HL-60 (cell line): ENCODE measurements at regions not wholly inside any gene's neighbourhood (a gene's known extent, or its start where the extent isn't known, plus 50 kb on each side); places are given as distances from the start of the nearest gene placed in this dataset.

Experiments
- DNase-seq, 2 experiments: peaks; one replicate each; pipeline ENCODE4 v3.0.0-alpha.2; 2010 to 2020; ENCODE audit warnings: low read depth in 1 of 2, low spot score in 1 of 2
- H3K27ac ChIP-seq: fragments of 250-450 bp; sonication (Bioruptor Pico); replicated peaks from 2 replicates; pipeline ENCODE4 v1.5.1; 2020; ENCODE audit warnings: mild to moderate bottlenecking, moderate library complexity
- H3K27me3 ChIP-seq: fragments of 250-450 bp; sonication (Bioruptor Pico); 2 replicates; pipeline ENCODE4 v1.5.1; 2021; ENCODE audit warnings: mild to moderate bottlenecking, moderate library complexity; ENCODE audit not compliant: insufficient read depth, poor library complexity, severe bottlenecking
- H3K4me3 ChIP-seq: replicated peaks from 2 replicates; pipeline ENCODE4 v1.5.1; 2011; ENCODE audit warnings: mild to moderate bottlenecking, control low read depth, low read length; ENCODE audit not compliant: insufficient read depth
- GABPA ChIP-seq: IDR thresholded peaks from 2 replicates; pipeline ENCODE4 v1.6.1; 2012; ENCODE audit warnings: low read depth
- POLR2AphosphoS5 ChIP-seq: IDR thresholded peaks from 2 replicates; pipeline ENCODE4 v1.6.1; 2012; ENCODE audit warnings: low read depth
- SPI1 ChIP-seq: IDR thresholded peaks from 2 replicates; pipeline ENCODE4 v1.6.1; 2012; ENCODE audit warnings: low read depth, mild to moderate bottlenecking, borderline replicate concordance
- TF ChIP-seq, protein P1 (sequence below): IDR thresholded peaks from 2 replicates; pipeline ENCODE4 v1.6.1; 2012; ENCODE audit warnings: low read depth; ENCODE audit not compliant: insufficient replicate concordance
- TF ChIP-seq, protein P2 (sequence below): IDR thresholded peaks from one replicate; pipeline ENCODE4 v1.5.1; 2011; ENCODE audit warnings: low read length, control low read depth, inconsistent platforms; ENCODE audit not compliant: insufficient read depth

DNA sequence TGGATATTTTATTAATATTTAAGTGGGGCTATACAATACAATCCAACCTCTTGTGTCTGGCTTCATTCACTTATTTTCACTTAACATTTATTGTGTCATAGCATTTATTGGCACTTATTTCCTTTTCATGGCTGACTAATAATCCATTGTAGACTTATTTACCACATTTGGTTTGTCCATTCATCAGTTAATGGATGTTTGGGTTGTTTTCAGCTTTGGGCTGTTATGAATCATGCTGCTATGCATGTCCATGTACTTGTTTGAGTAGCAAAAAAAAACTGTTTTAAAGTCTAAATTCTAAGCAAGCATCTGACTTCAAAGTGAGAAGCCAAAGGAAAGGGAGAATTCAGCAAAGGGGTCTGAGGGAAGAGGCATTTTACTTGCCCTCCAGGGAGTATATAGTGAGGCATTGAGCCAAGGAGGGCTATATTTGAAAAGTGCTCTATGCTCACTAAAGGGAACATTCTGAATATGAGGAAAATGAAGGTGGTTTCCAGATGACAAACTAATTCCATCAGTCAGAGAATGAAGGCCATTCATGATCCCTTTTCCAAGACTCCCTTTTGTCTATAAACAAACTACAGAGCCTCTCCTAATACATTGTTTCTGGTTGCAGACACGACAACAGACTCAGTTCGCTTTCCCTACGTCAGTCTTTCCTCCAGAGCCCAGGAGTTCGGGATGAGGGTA, 532.8 kb upstream of the KLF4 start:
- Histone ChIP-seq H3K4me3 (no peak overlapping the region), H3K27ac (no peak overlapping the region), H3K27me3 (no peaks in the 10 kb centered on the region)
- TF ChIP-seq, protein P1, sequence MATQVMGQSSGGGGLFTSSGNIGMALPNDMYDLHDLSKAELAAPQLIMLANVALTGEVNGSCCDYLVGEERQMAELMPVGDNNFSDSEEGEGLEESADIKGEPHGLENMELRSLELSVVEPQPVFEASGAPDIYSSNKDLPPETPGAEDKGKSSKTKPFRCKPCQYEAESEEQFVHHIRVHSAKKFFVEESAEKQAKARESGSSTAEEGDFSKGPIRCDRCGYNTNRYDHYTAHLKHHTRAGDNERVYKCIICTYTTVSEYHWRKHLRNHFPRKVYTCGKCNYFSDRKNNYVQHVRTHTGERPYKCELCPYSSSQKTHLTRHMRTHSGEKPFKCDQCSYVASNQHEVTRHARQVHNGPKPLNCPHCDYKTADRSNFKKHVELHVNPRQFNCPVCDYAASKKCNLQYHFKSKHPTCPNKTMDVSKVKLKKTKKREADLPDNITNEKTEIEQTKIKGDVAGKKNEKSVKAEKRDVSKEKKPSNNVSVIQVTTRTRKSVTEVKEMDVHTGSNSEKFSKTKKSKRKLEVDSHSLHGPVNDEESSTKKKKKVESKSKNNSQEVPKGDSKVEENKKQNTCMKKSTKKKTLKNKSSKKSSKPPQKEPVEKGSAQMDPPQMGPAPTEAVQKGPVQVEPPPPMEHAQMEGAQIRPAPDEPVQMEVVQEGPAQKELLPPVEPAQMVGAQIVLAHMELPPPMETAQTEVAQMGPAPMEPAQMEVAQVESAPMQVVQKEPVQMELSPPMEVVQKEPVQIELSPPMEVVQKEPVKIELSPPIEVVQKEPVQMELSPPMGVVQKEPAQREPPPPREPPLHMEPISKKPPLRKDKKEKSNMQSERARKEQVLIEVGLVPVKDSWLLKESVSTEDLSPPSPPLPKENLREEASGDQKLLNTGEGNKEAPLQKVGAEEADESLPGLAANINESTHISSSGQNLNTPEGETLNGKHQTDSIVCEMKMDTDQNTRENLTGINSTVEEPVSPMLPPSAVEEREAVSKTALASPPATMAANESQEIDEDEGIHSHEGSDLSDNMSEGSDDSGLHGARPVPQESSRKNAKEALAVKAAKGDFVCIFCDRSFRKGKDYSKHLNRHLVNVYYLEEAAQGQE, result no peak
- no peak for TF ChIP-seq GABPA
- TF ChIP-seq, protein P2, sequence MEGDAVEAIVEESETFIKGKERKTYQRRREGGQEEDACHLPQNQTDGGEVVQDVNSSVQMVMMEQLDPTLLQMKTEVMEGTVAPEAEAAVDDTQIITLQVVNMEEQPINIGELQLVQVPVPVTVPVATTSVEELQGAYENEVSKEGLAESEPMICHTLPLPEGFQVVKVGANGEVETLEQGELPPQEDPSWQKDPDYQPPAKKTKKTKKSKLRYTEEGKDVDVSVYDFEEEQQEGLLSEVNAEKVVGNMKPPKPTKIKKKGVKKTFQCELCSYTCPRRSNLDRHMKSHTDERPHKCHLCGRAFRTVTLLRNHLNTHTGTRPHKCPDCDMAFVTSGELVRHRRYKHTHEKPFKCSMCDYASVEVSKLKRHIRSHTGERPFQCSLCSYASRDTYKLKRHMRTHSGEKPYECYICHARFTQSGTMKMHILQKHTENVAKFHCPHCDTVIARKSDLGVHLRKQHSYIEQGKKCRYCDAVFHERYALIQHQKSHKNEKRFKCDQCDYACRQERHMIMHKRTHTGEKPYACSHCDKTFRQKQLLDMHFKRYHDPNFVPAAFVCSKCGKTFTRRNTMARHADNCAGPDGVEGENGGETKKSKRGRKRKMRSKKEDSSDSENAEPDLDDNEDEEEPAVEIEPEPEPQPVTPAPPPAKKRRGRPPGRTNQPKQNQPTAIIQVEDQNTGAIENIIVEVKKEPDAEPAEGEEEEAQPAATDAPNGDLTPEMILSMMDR, result no peak
- no peak for TF ChIP-seq POLR2AphosphoS5
- no peak for TF ChIP-seq SPI1
- no peak for DNase-seq

DNA sequence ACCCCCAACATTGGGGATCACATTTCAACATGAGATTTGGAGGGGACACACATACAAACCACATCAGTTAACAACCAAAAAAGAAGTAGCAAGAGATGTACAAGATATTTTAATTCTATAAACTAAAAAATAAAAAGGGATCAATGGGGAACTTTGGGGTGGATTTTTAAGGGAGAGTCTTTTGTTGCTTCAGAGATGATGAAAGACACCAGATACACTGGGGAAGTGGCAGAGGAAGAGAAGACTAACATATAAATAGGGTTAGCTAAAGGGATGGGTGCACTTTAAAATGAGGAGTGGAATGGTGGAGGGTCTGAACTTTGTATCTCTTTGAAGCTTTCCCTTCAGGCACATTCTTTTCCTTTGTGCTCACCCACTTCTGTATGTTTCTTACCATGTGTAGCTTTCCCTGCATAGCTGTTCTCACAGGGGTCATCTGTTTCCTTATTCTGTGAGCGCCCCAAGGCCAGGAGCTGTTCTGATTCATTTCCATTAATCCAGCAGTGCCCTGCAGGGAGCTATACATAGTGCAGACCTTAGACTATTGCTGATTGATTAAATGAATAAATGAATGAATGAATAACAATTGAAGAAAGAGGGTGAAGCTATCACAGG, 531.6 kb upstream of the KLF4 start:
- Histone ChIP-seq H3K27ac (no peak overlapping the region), H3K4me3 (no peak overlapping the region), H3K27me3 (no peaks in the 10 kb centered on the region)
- DNase-seq, result no peak
- TF ChIP-seq, protein P2, result no peak
- TF ChIP-seq SPI1, result peak; percentile 24; the same call in 1 of the 2 replicates

DNA sequence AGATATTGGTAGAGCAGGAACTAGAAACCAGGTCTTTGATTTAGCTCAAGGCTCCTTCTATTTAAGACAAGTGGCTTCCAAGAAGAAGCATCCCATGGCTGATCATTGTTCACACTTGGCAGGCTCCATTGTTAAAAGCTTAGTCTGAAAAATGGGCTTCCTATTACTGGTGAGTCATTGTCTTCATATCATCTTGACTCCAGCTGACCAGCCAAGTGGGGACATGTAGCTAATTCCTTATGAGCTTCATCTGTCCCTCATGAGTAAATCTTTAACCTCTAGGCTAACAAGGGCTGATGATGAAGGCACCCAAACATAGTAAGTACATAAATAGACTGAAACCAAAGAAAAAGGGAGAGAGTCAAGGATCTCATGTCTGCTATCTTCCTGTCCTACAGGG, 530.3 kb upstream of the KLF4 start:
- TF ChIP-seq SPI1, result no peak
- no peak for TF ChIP-seq GABPA
- TF ChIP-seq, protein P1, result no peak
- TF ChIP-seq POLR2AphosphoS5, result no peak
- TF ChIP-seq, protein P2, result no peak
- no peak for DNase-seq
- Histone ChIP-seq H3K4me3 (no peak overlapping the region), H3K27me3 (no peaks in the 10 kb centered on the region), H3K27ac (no peak overlapping the region)

DNA sequence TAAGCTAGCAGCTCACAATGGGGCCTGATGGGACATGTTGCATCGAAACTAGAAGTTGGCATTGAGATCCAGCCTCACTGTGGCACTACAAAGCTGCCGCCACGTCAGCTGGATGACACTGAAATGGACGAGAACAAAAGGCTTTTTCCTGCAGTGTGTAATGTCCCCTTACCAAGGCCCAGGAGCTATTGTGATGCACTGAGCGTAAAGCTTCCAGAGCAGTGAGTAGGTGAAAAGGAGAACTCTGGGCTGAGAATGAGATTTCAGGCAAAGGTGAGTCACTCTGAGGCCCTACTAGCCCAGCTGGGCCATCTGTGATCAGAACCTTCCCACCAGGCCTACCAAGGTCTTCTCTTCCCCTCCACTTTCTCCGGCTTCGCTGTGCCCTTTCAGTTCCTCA, 528.1 kb upstream of the KLF4 start:
- DNase-seq, result no peak
- TF ChIP-seq SPI1, result no peak
- TF ChIP-seq, protein P2, result no peak
- no peak for TF ChIP-seq GABPA
- TF ChIP-seq, protein P1, result no peak
- no peaks in the 10 kb centered on the region for H3K27me3 ChIP-seq
- H3K27ac ChIP-seq, result no peak overlapping the region
- no peak overlapping the region for H3K4me3 ChIP-seq
